ENCODE measurements at regions not wholly inside any gene's neighbourhood (a gene's known extent, or its start where the extent isn't known, plus 50 kb on each side); places are given as distances from the start of the nearest gene placed in this dataset.

GRCh38 chr16:64841482-64841881 is 280.4 kb downstream of the CDH11 start:
- no peak for TF ChIP-seq EP300 (IDR thresholded peaks at IDR 0.05)
- no peak for TF ChIP-seq POLR2AphosphoS5 (IDR thresholded peaks at IDR 0.05)
- TF ChIP-seq POLR2A (IDR thresholded peaks at IDR 0.05): no peak
- no peak for TF ChIP-seq CTCF (IDR thresholded peaks at IDR 0.05)
- H3K27ac ChIP-seq: no peak overlapping the region
- intact Hi-C loops (cut with DNase I): no loop called here
- H3K27me3 ChIP-seq: no peaks in the 10 kb centered on the region
- no peaks in the 10 kb centered on the region for H3K9me3 ChIP-seq
- H3K36me3 ChIP-seq: no peaks in the 10 kb centered on the region
- no peaks in the 10 kb centered on the region for H3K4me1 ChIP-seq
- no peak overlapping the region for H3K4me3 ChIP-seq
- no peak for DNase-seq

DNA sequence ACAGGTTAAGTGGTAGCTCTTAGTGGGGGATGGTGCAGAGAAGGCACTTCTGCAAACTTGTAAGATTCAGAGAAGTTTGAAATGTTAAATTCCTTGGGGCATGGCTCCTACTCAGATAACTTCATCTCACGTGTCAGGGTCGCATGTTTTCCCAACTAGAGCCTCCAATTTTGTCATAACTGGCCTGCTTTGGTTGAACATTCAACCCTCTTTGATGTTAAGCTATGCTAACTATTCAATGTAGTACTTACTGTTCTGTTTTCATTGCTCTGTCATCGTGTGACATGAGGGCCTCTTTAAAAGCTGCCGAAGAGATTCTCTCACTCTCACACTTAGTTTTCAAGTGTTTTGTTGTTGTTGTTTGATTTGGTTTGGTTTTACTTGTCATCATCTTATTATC is 280.8 kb downstream of the CDH11 start:
- intact Hi-C loops (cut with DNase I): no loop called here
- H3K27me3 ChIP-seq: no peaks in the 10 kb centered on the region
- H3K4me1 ChIP-seq: no peaks in the 10 kb centered on the region
- no peak overlapping the region for H3K27ac ChIP-seq
- H3K36me3 ChIP-seq: no peaks in the 10 kb centered on the region
- H3K9me3 ChIP-seq: no peaks in the 10 kb centered on the region
- DNase-seq: no peak
- H3K4me3 ChIP-seq: no peak overlapping the region
- WGBS, 2 donors: 67 to 72% methylated on average over 4 of the region's 4 CpGs
- no peak for TF ChIP-seq POLR2AphosphoS5 (IDR thresholded peaks at IDR 0.05)
- TF ChIP-seq CTCF (IDR thresholded peaks at IDR 0.05): no peak
- no peak for TF ChIP-seq POLR2A (IDR thresholded peaks at IDR 0.05)
- no peak for TF ChIP-seq EP300 (IDR thresholded peaks at IDR 0.05)

DNA sequence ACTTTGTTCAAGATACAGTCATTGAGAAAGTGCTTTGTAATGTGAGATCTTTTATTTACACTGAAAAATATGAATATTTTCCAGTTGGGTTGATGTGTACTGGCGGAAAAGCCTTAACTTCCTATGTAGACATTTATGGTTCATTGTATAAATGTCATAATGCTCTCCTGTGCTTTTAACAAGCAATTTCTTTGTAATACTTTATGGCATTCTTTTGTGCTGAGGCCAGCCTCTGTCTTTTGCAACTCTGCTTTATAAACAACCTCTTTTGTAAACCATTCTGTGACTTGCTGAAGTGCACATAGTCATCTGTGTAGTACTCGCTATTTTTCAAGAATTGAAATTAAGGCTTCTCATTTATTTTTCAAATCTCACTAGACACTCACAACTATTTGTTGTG is 291.2 kb downstream of the CDH11 start:
- Histone ChIP-seq H3K4me1 (peaks cover 0 to 12% (median 2%) of the 10 kb centered on the region in 4 donors), H3K27me3 (no peaks in the 10 kb centered on the region), H3K36me3 (no peaks in the 10 kb centered on the region), H3K9me3 (no peaks in the 10 kb centered on the region), H3K4me3 (no peak overlapping the region), H3K27ac (peak overlapping the region in 1 of 4 donors; percentile 6)
- no peak for DNase-seq
- WGBS, 2 donors: 17 to 58% methylated on average over 2 of the region's 2 CpGs
- intact Hi-C loops (cut with DNase I): no loop called here
- TF ChIP-seq POLR2A (IDR thresholded peaks at IDR 0.05) (no peak), POLR2AphosphoS5 (IDR thresholded peaks at IDR 0.05) (peak in 1 of 4 donors; percentile 23), EP300 (IDR thresholded peaks at IDR 0.05) (no peak), CTCF (IDR thresholded peaks at IDR 0.05) (no peak)

GRCh38 chr16:64829678-64830077 is 292.2 kb downstream of the CDH11 start:
- H3K27me3 ChIP-seq: no peaks in the 10 kb centered on the region
- H3K27ac ChIP-seq: no peak overlapping the region
- H3K4me1 ChIP-seq: peaks cover 0 to 12% (median 2%) of the 10 kb centered on the region in 4 donors
- 63 to 86% methylated on average over 2 of the region's 2 CpGs for WGBS, 2 donors
- no peaks in the 10 kb centered on the region for H3K36me3 ChIP-seq
- no peak for DNase-seq
- H3K9me3 ChIP-seq: no peaks in the 10 kb centered on the region
- no peak overlapping the region for H3K4me3 ChIP-seq
- intact Hi-C loops (cut with DNase I): no loop called here
- no peak for TF ChIP-seq CTCF (IDR thresholded peaks at IDR 0.05)
- TF ChIP-seq EP300 (IDR thresholded peaks at IDR 0.05): no peak
- no peak for TF ChIP-seq POLR2AphosphoS5 (IDR thresholded peaks at IDR 0.05)

- no peak overlapping the region for H3K4me3 ChIP-seq
- no peak for DNase-seq
These were observed 295.5 kb downstream of the CDH11 start for GRCh38 chr16:64826374-64826773.

More at GRCh38 chr16:64826374-64826773, 295.5 kb downstream of the CDH11 start:
- intact Hi-C loops (cut with DNase I): no loop called here
- 86 to 89% methylated on average over 2 of the region's 2 CpGs for WGBS, 2 donors
- Histone ChIP-seq H3K9me3 (no peaks in the 10 kb centered on the region), H3K27me3 (no peaks in the 10 kb centered on the region), H3K4me1 (peaks cover 0 to 12% (median under 1%) of the 10 kb centered on the region in 4 donors), H3K36me3 (no peaks in the 10 kb centered on the region), H3K27ac (no peak overlapping the region)
- no peak for TF ChIP-seq EP300 (IDR thresholded peaks at IDR 0.05)
- no peak for TF ChIP-seq POLR2A (IDR thresholded peaks at IDR 0.05)
- no peak for TF ChIP-seq POLR2AphosphoS5 (IDR thresholded peaks at IDR 0.05)
- no peak for TF ChIP-seq CTCF (IDR thresholded peaks at IDR 0.05)
